ENCODE measurements at regions not wholly inside any gene's neighbourhood (a gene's known extent, or its start where the extent isn't known, plus 50 kb on each side); places are given as distances from the start of the nearest gene placed in this dataset.

DNA sequence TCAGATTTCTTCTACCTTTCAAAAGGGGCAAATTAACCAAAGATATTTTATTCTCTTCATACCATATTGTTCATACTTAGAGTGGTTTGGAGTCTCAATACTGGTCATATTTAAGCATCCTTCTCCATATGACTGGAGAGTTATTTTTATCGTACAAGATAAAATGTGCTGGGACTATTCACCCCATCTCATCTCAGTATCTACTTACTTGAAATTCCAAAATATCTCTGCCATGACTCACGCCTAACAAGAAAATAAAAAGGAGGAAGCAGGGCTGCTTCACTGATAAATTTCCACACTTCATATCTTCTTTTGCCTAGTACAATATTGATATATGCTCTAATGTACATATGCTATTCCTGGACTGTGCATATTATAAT lies 277.9 kb upstream of the CDH9 start:
- no peak for TF ChIP-seq GTF2F1 (IDR thresholded peaks at IDR 0.05; ENCODE audit: borderline replicate concordance, low read depth, low read length)
- TF ChIP-seq EP300 (IDR thresholded peaks at IDR 0.05; ENCODE audit: borderline replicate concordance in 1 of 2, low read depth in 2 of 2, low read length in 2 of 2) = no peak
- TF ChIP-seq SIN3A (conservative IDR thresholded peaks at IDR 0.05 in 1 of 2, IDR thresholded peaks at IDR 0.05 in 1 of 2; ENCODE audit: low read depth in 1 of 2, low read length in 2 of 2) = no peak
- TF ChIP-seq TBP (IDR thresholded peaks at IDR 0.05; ENCODE audit: low read depth, low read length) = no peak
- TF ChIP-seq RXRA (IDR thresholded peaks at IDR 0.05; ENCODE audit: insufficient read depth, low read depth, low read length) = no peak
- no peak for TF ChIP-seq RFX5 (IDR thresholded peaks at IDR 0.05; ENCODE audit: borderline replicate concordance, low read depth, low read length)

All from H1 (cell line).